Ascending aorta (tissue), 2 donors: ENCODE measurements at regions not wholly inside any gene's neighbourhood (a gene's known extent, or its start where the extent isn't known, plus 50 kb on each side); places are given as distances from the start of the nearest gene placed in this dataset.
"Not testable (repeated sequence)": the region's sequence is repeated elsewhere in the genome, so short reads cannot be mapped to it uniquely, and the experiment has no call there.

Experiments
- DNase-seq, 2 donors: peaks; one replicate each; pipeline ENCODE4 v3.0.0-alpha.2; 2019; ENCODE audit warnings: low spot score in 2 of 2
- H3K27ac ChIP-seq, 2 donors: fragments of 200-600 bp; sonication (generic); one replicate each; pipeline ENCODE4 v1.5.1; 2016 to 2017; ENCODE audit warnings: mild to moderate bottlenecking in 1 of 2
- H3K27me3 ChIP-seq: fragments of 200-600 bp; sonication (generic); one replicate; pipeline ENCODE4 v1.5.1; 2017
- H3K36me3 ChIP-seq, 2 donors: fragments of 200-600 bp; sonication (generic); one replicate each; pipeline ENCODE4 v1.5.1; 2016
- H3K4me1 ChIP-seq, 2 donors: fragments of 200-600 bp; sonication (generic); one replicate each; pipeline ENCODE4 v1.5.1; 2016 to 2017; ENCODE audit warnings: mild to moderate bottlenecking in 1 of 2
- H3K4me3 ChIP-seq, 2 donors: fragments of 200-600 bp; sonication (generic); one replicate each; pipeline ENCODE4 v1.5.1; 2016 to 2017; ENCODE audit warnings: mild to moderate bottlenecking in 1 of 2
- H3K9me3 ChIP-seq, 2 donors: fragments of 200-600 bp; sonication (generic); one replicate each; pipeline ENCODE4 v1.5.1; 2016
- intact Hi-C: fragments of 100-400 bp; cut with DNase I; formaldehyde crosslinking; loops from one replicate; pipeline ENCODE4 v1.15.1; 2023
- TF ChIP-seq, protein P1 (sequence below), 3 experiments: fragments of 200-600 bp in 2 of 3; fragments of 450-650 bp in 1 of 3; sonication (generic) in 2 of 3; IDR thresholded peaks; one replicate each; pipeline ENCODE4 v1.5.1; 2016 to 2019; ENCODE audit warnings: antibody characterized with exemption in 3 of 3, mild to moderate bottlenecking in 1 of 3, moderate library complexity in 1 of 3

DNA sequence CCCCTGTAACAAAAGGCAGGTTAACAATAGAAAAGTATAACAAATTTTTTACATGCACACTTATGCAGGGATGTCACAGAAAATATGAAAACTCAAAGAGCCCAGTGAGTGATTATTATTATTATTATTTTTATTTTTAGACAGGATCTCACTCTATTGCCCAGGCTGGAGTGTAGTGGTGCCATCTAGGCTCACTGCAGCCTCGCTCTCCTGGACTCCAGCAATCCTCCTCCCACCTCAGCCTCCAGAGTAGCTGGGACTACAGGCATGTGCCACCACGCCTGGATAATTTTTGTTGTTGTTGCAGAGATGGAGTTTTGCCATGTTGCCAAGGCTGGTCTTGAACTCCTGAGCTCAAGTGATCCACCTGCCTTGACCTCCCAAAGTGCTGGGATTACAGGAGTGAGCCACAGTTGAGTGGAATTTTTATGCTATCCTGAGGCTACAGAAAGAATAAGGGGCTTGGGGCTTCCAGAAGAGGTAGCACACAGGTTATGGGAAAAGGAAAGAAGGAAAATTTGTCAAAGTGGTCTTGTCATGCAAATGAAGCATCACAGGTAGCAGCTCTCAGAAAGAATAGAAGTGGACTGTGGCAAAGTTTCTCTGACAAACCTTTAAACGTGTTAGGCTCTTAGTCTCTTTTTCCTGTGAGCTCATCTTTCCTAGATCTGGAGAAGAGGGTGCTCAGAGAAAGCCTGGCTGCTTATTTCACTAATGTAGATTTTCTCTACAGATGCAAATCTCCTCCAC lies 87.7 kb upstream of the LSM14A start:
- intact Hi-C loops = no loop called here
- Histone ChIP-seq H3K27ac (no peak overlapping the region), H3K4me1 (no peaks in the 10 kb centered on the region), H3K27me3 (no peaks in the 10 kb centered on the region), H3K9me3 (no peaks in the 10 kb centered on the region), H3K4me3 (no peak overlapping the region), H3K36me3 (no peaks in the 10 kb centered on the region)
- TF ChIP-seq, protein P1, sequence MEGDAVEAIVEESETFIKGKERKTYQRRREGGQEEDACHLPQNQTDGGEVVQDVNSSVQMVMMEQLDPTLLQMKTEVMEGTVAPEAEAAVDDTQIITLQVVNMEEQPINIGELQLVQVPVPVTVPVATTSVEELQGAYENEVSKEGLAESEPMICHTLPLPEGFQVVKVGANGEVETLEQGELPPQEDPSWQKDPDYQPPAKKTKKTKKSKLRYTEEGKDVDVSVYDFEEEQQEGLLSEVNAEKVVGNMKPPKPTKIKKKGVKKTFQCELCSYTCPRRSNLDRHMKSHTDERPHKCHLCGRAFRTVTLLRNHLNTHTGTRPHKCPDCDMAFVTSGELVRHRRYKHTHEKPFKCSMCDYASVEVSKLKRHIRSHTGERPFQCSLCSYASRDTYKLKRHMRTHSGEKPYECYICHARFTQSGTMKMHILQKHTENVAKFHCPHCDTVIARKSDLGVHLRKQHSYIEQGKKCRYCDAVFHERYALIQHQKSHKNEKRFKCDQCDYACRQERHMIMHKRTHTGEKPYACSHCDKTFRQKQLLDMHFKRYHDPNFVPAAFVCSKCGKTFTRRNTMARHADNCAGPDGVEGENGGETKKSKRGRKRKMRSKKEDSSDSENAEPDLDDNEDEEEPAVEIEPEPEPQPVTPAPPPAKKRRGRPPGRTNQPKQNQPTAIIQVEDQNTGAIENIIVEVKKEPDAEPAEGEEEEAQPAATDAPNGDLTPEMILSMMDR (IDR thresholded peaks at IDR 0.05) = no peak
- no peak for DNase-seq

DNA sequence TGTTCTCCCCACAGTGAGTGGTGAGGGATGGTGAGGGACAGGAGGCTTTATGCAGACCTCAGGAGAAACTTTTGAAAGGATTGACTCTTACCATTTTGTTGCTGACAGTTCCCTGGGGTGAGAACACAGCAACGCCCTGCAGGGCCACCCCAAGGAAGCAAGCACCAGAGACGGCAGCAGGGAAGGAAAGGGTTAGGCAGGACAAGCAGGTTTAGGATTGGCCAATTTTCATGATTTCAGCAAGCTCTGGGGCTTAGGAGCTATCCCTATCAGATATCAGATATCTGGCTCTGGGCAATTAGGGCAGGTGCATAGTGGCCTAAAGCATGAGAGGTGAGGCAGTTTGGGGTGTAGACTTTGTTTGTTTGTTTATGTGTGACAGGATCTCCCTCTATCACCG lies 87.0 kb upstream of the LSM14A start:
- H3K27me3 ChIP-seq = no peaks in the 10 kb centered on the region
- no peak for DNase-seq
- H3K27ac ChIP-seq = no peak overlapping the region
- intact Hi-C loops = no loop called here
- no peaks in the 10 kb centered on the region for H3K36me3 ChIP-seq
- H3K4me3 ChIP-seq = no peak overlapping the region
- no peaks in the 10 kb centered on the region for H3K4me1 ChIP-seq
- TF ChIP-seq, protein P1 (IDR thresholded peaks at IDR 0.05) = no peak
- H3K9me3 ChIP-seq = no peaks in the 10 kb centered on the region

DNA sequence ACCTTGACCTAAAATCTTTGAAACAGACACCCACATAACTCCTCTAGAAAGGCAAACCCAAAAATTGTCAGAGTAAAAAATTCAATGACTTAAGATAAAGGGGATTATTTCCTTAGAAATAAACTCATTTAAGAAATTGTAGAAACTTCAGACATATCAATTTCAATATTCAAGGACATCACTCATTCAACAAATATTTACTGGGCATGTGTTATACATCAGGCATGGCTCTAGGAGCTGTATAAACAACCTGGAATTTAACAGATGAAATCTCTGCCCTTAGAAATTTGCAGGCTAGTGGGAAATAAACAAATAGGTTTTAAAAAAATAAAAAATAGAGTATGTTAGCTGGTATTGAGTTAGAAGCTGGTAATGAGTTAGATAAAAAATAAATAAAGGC lies 84.0 kb upstream of the LSM14A start:
- Histone ChIP-seq H3K4me1 (no peaks in the 10 kb centered on the region), H3K4me3 (no peak overlapping the region), H3K36me3 (no peaks in the 10 kb centered on the region), H3K9me3 (no peaks in the 10 kb centered on the region), H3K27ac (no peak overlapping the region), H3K27me3 (no peaks in the 10 kb centered on the region)
- intact Hi-C loops = no loop called here
- DNase-seq = no peak
- TF ChIP-seq, protein P1 (IDR thresholded peaks at IDR 0.05) = no peak

DNA sequence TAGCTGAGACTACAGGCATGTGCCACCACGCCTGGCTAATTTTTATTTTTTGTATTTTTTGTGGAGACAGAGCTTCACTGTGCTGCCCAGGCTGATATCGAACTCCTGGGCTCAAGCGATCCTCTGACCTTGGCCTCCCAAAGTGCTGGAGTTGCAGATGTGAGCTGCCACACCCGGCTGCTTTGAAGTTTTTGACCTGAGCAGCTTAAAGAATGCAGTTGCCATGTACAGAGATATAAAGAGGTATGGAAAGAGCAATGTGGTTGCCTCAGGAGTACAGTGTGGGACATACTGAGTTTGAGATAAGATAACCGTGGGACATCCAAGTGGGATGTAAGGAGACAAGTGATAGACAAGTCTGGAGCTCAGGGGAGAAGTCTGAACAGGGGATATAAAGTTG lies 82.7 kb upstream of the LSM14A start:
- no peak overlapping the region for H3K4me3 ChIP-seq
- no peak for DNase-seq
- TF ChIP-seq, protein P1 (IDR thresholded peaks at IDR 0.05) = no peak
- H3K36me3 ChIP-seq = no peaks in the 10 kb centered on the region
- H3K27ac ChIP-seq = no peak overlapping the region
- no peaks in the 10 kb centered on the region for H3K4me1 ChIP-seq
- intact Hi-C loops = no loop called here
- no peaks in the 10 kb centered on the region for H3K27me3 ChIP-seq
- no peaks in the 10 kb centered on the region for H3K9me3 ChIP-seq

DNA sequence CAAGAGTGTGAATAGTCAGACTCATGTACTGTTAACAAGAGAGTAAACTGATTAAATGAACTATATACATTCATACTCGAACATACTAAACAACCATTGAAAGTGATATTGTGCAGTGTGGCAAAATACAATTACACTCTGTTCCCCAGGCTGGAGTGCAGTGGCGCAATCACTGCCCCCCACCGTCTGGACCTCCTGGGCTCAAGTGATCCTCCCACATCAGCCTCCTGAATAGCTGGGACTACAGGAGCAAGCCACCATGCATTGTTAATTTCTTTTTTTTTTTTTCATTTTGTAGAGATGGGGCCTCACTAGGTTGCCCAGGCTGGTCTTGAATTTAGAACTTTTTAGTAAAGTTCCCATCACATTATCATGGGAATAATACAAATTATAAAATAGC lies 77.3 kb upstream of the LSM14A start:
- Histone ChIP-seq H3K4me3 (no peak overlapping the region), H3K27me3 (no peaks in the 10 kb centered on the region), H3K9me3 (no peaks in the 10 kb centered on the region), H3K36me3 (no peaks in the 10 kb centered on the region), H3K4me1 (no peaks in the 10 kb centered on the region), H3K27ac (no peak overlapping the region)
- intact Hi-C loops = no loop called here
- TF ChIP-seq, protein P1 (IDR thresholded peaks at IDR 0.05) = no peak
- no peak for DNase-seq

DNA sequence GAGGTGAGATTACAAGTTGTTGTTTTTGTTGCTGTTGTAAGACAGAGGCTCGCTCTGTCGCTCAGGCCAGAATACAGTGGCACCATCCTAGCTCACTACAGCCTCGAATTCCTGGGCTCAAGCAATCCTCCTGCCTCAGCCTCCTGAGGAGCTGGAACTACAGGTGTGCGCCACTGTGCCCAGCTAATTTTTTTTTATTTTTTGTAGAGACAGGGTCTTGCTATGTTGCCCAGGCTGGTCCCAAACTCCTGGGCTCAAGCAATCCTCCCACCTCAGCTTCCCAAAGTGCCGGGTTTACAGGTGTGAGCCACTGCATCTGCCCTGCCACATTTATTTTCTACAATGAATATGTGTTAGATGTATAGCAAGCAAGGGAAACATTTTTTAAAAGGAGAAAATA lies 76.9 kb upstream of the LSM14A start:
- H3K36me3 ChIP-seq, H3K27me3 ChIP-seq, intact Hi-C loops, DNase-seq, H3K9me3 ChIP-seq, H3K4me3 ChIP-seq, H3K4me1 ChIP-seq, H3K27ac ChIP-seq: not testable (repeated sequence)
